H1 (cell line): ENCODE measurements at regions not wholly inside any gene's neighbourhood (a gene's known extent, or its start where the extent isn't known, plus 50 kb on each side); places are given as distances from the start of the nearest gene placed in this dataset.

Experiments
- CTCF ChIA-PET: fragments of 300-600 bp; sonication (Branson Sonifier 250); formaldehyde crosslinking; loops from one replicate; lab custom pipeline; 2021; ENCODE audit not compliant: partially characterized antibody; lab: Charles Lee
- POLR2A ChIA-PET: fragments of 300-600 bp; sonication (Branson Sonifier 250); formaldehyde crosslinking; loops from one replicate; lab custom pipeline; 2021; ENCODE audit warnings: inconsistent platforms; ENCODE audit not compliant: partially characterized antibody; lab: Charles Lee
- DNase-seq, 2 experiments: peaks; one replicate each; pipeline versions ENCODE4 v3.0.0 to v3.0.0-alpha.2; 2010 to 2022; ENCODE audit warnings: low spot score in 2 of 2, low read depth in 1 of 2, mixed read lengths in 1 of 2
- FAIRE-seq: peaks from 2 replicates; lab custom pipeline; 2011; peaks lifted over from hg19 to GRCh38; lab: Jason Lieb, UNC
- H2AFZ ChIP-seq: 2 replicates; pipeline ENCODE4 v1.8.1; 2012; ENCODE audit warnings: low read length, inconsistent platforms
- H2AK5ac ChIP-seq: 2 replicates; pipeline ENCODE4 v1.6.1; 2013; ENCODE audit warnings: low read depth, low read length
- H2BK120ac ChIP-seq: replicated peaks from 2 replicates; pipeline ENCODE3; 2013; ENCODE audit warnings: low read depth, low read length, inconsistent platforms
- H2BK12ac ChIP-seq: 2 replicates; pipeline ENCODE4 v1.6.1; 2013; ENCODE audit warnings: low read depth, low read length
- H2BK15ac ChIP-seq: 2 replicates; pipeline ENCODE4 v1.6.1; 2013; ENCODE audit warnings: low read length
- H2BK20ac ChIP-seq: 2 replicates; pipeline ENCODE4 v1.6.1; 2013; ENCODE audit warnings: low read length
- H2BK5ac ChIP-seq: 2 replicates; pipeline ENCODE4 v1.6.1; 2013; ENCODE audit warnings: low read depth, low read length
- H3K14ac ChIP-seq: 2 replicates; pipeline ENCODE4 v1.6.1; 2013; ENCODE audit warnings: inconsistent platforms; ENCODE audit not compliant: insufficient read length
- H3K18ac ChIP-seq: 2 replicates; pipeline ENCODE4 v1.6.1; 2013; ENCODE audit warnings: low read length; ENCODE audit errors: extremely low read depth
- H3K23ac ChIP-seq: 2 replicates; pipeline ENCODE4 v1.6.1; 2013; ENCODE audit warnings: inconsistent platforms; ENCODE audit not compliant: insufficient read length
- H3K23me2 ChIP-seq: 2 replicates; pipeline ENCODE4 v1.6.1; 2013; ENCODE audit warnings: low read depth, low read length
- H3K27ac ChIP-seq: 2 replicates; pipeline ENCODE4 v1.6.1; 2011; ENCODE audit warnings: low read depth, low read length, inconsistent platforms
- H3K27me3 ChIP-seq, 4 experiments: replicated peaks in 1 of 4; 1 replicate in 1 of 4; 2 replicates in 3 of 4; pipeline versions ENCODE4 v1.6.1 to v1.8.1; 2011 to 2013; ENCODE audit warnings: low read length in 3 of 4, mild to moderate bottlenecking in 3 of 4, inconsistent platforms in 2 of 4, mixed read lengths in 2 of 4, moderate library complexity in 1 of 4; ENCODE audit not compliant: control insufficient read depth in 3 of 4, insufficient read depth in 3 of 4; ENCODE audit errors: extremely low read depth in 1 of 4
- H3K36me3 ChIP-seq, 4 experiments: 2 replicates each; pipeline versions ENCODE4 v1.6.1 to v1.8.1; 2011 to 2013; ENCODE audit warnings: mild to moderate bottlenecking in 4 of 4, low read length in 3 of 4, moderate library complexity in 2 of 4, control low read depth in 1 of 4, inconsistent platforms in 1 of 4; ENCODE audit not compliant: insufficient read depth in 4 of 4, control insufficient read depth in 2 of 4
- H3K4ac ChIP-seq: replicated peaks from 2 replicates; pipeline ENCODE3; 2013; ENCODE audit warnings: low read length, low read depth, mixed read lengths, inconsistent platforms; ENCODE audit not compliant: insufficient read length
- H3K4me1 ChIP-seq, 4 experiments: replicated peaks in 1 of 4; 1 replicate in 1 of 4; 2 replicates in 3 of 4; pipeline versions ENCODE4 v1.6.1 to v1.8.1; 2011 to 2013; ENCODE audit warnings: low read length in 3 of 4, inconsistent platforms in 2 of 4, mixed read lengths in 1 of 4; ENCODE audit not compliant: insufficient read depth in 4 of 4, control insufficient read depth in 3 of 4
- H3K4me2 ChIP-seq, 2 experiments: 2 replicates each; pipeline versions ENCODE4 v1.6.1 to v1.8.1; 2011 to 2013; ENCODE audit warnings: low read depth in 2 of 2, low read length in 2 of 2, control low read depth in 1 of 2, inconsistent platforms in 1 of 2, mild to moderate bottlenecking in 1 of 2; ENCODE audit not compliant: insufficient read depth in 1 of 2
- H3K4me3 ChIP-seq, 4 experiments: fragments of 200-600, 300-600 bp in 1 of 4; sonication (generic), shearing (Covaris generic), sonication (Bioruptor Twin) in 1 of 4; 2 replicates each; pipeline versions ENCODE4 v1.5.1 to v1.8.1; 2011 to 2016; ENCODE audit warnings: low read length in 4 of 4, low read depth in 3 of 4, control low read depth in 2 of 4, inconsistent platforms in 2 of 4, mild to moderate bottlenecking in 2 of 4, mixed read lengths in 1 of 4, moderate library complexity in 1 of 4; ENCODE audit not compliant: insufficient read depth in 2 of 4; ENCODE audit errors: extremely low read depth in 1 of 4
- H3K56ac ChIP-seq: replicated peaks from 2 replicates; pipeline ENCODE3; 2013; ENCODE audit warnings: low read depth, mild to moderate bottlenecking, mixed read lengths, low read length, inconsistent platforms; ENCODE audit not compliant: insufficient read length
- H3K79me1 ChIP-seq: 2 replicates; pipeline ENCODE4 v1.6.1; 2013; ENCODE audit warnings: low read depth, low read length, control low read depth
- H3K79me2 ChIP-seq, 2 experiments: 2 replicates each; pipeline versions ENCODE4 v1.6.1 to v1.8.1; 2012 to 2013; ENCODE audit warnings: low read length in 2 of 2, mild to moderate bottlenecking in 2 of 2, inconsistent platforms in 1 of 2; ENCODE audit not compliant: insufficient read depth in 2 of 2, control insufficient read depth in 1 of 2
- H3K9ac ChIP-seq, 4 experiments: replicated peaks in 1 of 4; 1 replicate in 1 of 4; 2 replicates in 3 of 4; pipeline versions ENCODE4 v1.6.1 to v1.8.1; 2011 to 2013; ENCODE audit warnings: low read depth in 3 of 4, low read length in 3 of 4, control low read depth in 2 of 4, mild to moderate bottlenecking in 2 of 4, moderate library complexity in 2 of 4, inconsistent platforms in 1 of 4; ENCODE audit errors: extremely low read depth in 1 of 4
- H3K9me3 ChIP-seq, 2 experiments: 2 replicates each; pipeline versions ENCODE4 v1.6.1 to v1.8.1; 2012 to 2013; ENCODE audit warnings: mild to moderate bottlenecking in 2 of 2, moderate library complexity in 2 of 2, control low read depth in 1 of 2, inconsistent platforms in 1 of 2, low read depth in 1 of 2, low read length in 1 of 2, mixed read lengths in 1 of 2; ENCODE audit not compliant: insufficient read depth in 2 of 2
- H4K20me1 ChIP-seq, 2 experiments: replicated peaks in 1 of 2; 2 replicates each; pipeline versions ENCODE3 to v1.8.1; 2011 to 2013; ENCODE audit warnings: inconsistent platforms in 2 of 2, low read length in 2 of 2, mild to moderate bottlenecking in 1 of 2; ENCODE audit not compliant: insufficient read depth in 2 of 2, control insufficient read depth in 1 of 2
- H4K5ac ChIP-seq: 2 replicates; pipeline ENCODE4 v1.6.1; 2013; ENCODE audit warnings: low read length, low read depth, mixed read lengths, inconsistent platforms; ENCODE audit not compliant: insufficient read length
- H4K8ac ChIP-seq: 2 replicates; pipeline ENCODE4 v1.8.0; 2013; ENCODE audit warnings: mild to moderate bottlenecking, moderate library complexity, low read length, inconsistent platforms; ENCODE audit not compliant: insufficient read depth; ENCODE audit errors: extremely low read depth
- H4K91ac ChIP-seq: replicated peaks from 2 replicates; pipeline ENCODE3; 2013; ENCODE audit warnings: low read length, mixed read lengths, inconsistent platforms; ENCODE audit not compliant: insufficient read length
- CTBP2 ChIP-seq: IDR thresholded peaks from 2 replicates; pipeline ENCODE4 v1.7.0; 2011; ENCODE audit warnings: borderline replicate concordance, mild to moderate bottlenecking, moderate library complexity, mixed read lengths, low read length; ENCODE audit not compliant: insufficient read depth, insufficient read length
- EGR1 ChIP-seq: IDR thresholded peaks from 2 replicates; pipeline ENCODE4 v1.6.1; 2011; ENCODE audit warnings: low read depth, low read length, borderline replicate concordance
- NANOG ChIP-seq: IDR thresholded peaks from 2 replicates; pipeline ENCODE4 v1.6.1; 2011; ENCODE audit warnings: low read length, low read depth, mild to moderate bottlenecking, inconsistent platforms; ENCODE audit not compliant: insufficient read depth, poor library complexity, severe bottlenecking
- SUZ12 ChIP-seq: fragments of 200-600 bp; sonication (generic); IDR thresholded peaks from 2 replicates; pipeline ENCODE4 v1.6.1; 2012; ENCODE audit warnings: mild to moderate bottlenecking, inconsistent platforms, low read length, moderate library complexity, mixed read lengths
- WGBS, 2 experiments: shearing (Covaris generic) in 1 of 2; methylation state at CpG; one replicate each; pipeline versions ENCODE4 v1.1.6 to v1.1.7; 2013 to 2015; ENCODE audit warnings: low lambda C conversion rate in 2 of 2, mixed read lengths in 2 of 2, inconsistent platforms in 1 of 2, low coverage in 1 of 2, missing lambda C conversion rate in 1 of 2; ENCODE audit not compliant: insufficient replicate concordance in 2 of 2, insufficient coverage in 1 of 2, insufficient read length in 1 of 2; ENCODE audit errors: extremely low coverage in 1 of 2, missing lambda C conversion rate in 1 of 2; 5-methylcytosine and 5-hydroxymethylcytosine counted together

DNA sequence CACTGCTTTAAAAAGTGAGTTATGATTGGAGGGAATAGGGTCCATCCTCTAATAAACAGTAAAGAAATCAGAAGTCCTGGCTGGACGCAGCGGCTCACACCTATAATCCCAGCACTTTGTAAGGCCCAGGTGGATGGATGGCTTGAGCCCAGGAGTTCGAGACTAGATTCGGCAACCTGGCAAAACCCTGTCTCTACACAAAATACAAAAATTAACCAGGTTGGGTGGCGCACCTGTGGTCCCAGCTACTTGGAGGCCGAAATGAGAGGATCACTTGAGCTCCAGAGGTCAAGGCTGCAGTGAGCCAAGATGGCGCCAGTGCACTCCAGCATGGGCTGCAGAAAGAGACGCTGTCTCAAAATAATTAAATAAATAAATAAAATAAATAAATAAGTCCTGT is 171.2 kb downstream of the POTEB3 start:
- Histone ChIP-seq H3K27ac (no peak overlapping the region), H3K23me2 (no peaks in the 10 kb centered on the region), H3K9me3 (peaks cover 19 to 24% of the 10 kb centered on the region in 2 experiments), H3K4ac (no peak overlapping the region), H2BK120ac (no peak overlapping the region), H4K91ac (no peak overlapping the region), H3K9ac (no peak overlapping the region), H2BK5ac (no peak overlapping the region), H3K4me2 (no peak overlapping the region), H3K4me3 (no peak overlapping the region), H4K5ac (no peak overlapping the region), H3K14ac (no peak overlapping the region), H3K56ac (no peak overlapping the region), H2AK5ac (no peak overlapping the region), H3K36me3 (no peaks in the 10 kb centered on the region), H3K27me3 (no peaks in the 10 kb centered on the region), H3K18ac (no peak overlapping the region), H3K4me1 (no peaks in the 10 kb centered on the region), H2AFZ (no peak overlapping the region), H2BK12ac (no peak overlapping the region), H3K23ac (no peak overlapping the region), H3K79me1 (no peaks in the 10 kb centered on the region), H2BK20ac (no peak overlapping the region), H4K20me1 (no peaks in the 10 kb centered on the region), H2BK15ac (no peak overlapping the region), H4K8ac (no peak overlapping the region), H3K79me2 (no peaks in the 10 kb centered on the region)
- TF ChIP-seq NANOG: no peak
- no peak for TF ChIP-seq EGR1
- TF ChIP-seq CTBP2: no peak
- no peak for TF ChIP-seq SUZ12
- no peak for FAIRE-seq
- CTCF ChIA-PET: no interaction called here
- no peak for DNase-seq
- WGBS, 2 experiments: 77% methylated on average over 8 of the region's 8 CpGs; no CpG with 5 or more reads in 1 of the 2 experiments
- POLR2A ChIA-PET: no interaction called here
